HG03520 (cell line): ENCODE measurements at regions not wholly inside any gene's neighbourhood (a gene's known extent, or its start where the extent isn't known, plus 50 kb on each side); places are given as distances from the start of the nearest gene placed in this dataset.

Experiments
- ATAC-seq: cut with Tn5 transposase; IDR thresholded peaks from one replicate; pipeline ENCODE4 v1.9.1; 2021; ENCODE audit warnings: mild to moderate bottlenecking, moderate library complexity; ENCODE audit not compliant: unreplicated experiment

GRCh38 chr4:185862340-185862739 lies 50.3 kb upstream of the SORBS2 start:
- no peak for ATAC-seq

DNA sequence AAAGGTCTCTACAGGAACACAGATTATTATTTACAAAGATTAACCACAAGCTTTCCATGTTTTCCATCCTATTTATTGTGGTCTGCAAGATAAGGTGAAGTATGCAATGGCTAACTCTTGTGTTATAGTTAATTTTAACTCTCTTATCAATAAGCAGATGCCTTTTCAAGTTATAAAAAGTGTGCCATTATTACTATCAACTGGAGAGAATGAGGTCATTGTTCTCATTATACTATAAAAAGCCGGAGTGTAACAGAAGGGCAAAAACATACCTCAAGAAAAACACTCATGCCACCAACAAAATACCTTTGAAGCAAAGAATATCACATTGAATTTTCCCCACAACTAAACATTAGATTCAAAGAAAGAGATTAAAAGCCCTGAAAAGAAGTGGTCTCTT lies 52.0 kb upstream of the SORBS2 start:
- ATAC-seq = no peak

DNA sequence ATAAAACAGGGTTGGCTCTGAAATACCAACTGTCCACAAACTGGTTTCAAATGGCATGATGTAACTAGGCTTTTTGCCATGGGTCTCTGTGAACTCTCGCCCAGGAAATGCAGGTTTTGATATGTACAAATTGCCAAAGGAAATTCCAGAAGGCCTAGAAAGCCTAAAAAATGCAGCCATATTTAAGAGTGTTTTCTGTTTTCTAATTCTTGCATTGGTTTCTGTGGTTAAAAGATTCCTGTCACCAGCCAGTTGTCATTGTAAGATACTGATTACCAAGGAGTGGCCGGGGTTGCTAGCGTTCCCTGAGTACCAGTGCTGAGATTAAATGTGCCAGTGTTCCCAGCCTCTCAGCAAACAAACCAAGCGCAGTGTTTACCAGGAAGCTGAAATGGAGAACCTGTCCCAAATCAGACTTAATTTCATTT lies 53.9 kb upstream of the SORBS2 start:
- ATAC-seq = no peak

- no peak for ATAC-seq
Measured at GRCh38 chr4:185867770-185868169, 55.8 kb upstream of the SORBS2 start.

GRCh38 chr4:185868983-185869382 lies 57.0 kb upstream of the SORBS2 start:
- no peak for ATAC-seq

- no peak for ATAC-seq
Measured at GRCh38 chr4:185869427-185869826, 57.4 kb upstream of the SORBS2 start.

- no peak for ATAC-seq
Measured at GRCh38 chr4:185870366-185870765, 58.4 kb upstream of the SORBS2 start.

GRCh38 chr4:185872747-185873380 lies 60.9 kb upstream of the SORBS2 start:
- ATAC-seq = no peak

DNA sequence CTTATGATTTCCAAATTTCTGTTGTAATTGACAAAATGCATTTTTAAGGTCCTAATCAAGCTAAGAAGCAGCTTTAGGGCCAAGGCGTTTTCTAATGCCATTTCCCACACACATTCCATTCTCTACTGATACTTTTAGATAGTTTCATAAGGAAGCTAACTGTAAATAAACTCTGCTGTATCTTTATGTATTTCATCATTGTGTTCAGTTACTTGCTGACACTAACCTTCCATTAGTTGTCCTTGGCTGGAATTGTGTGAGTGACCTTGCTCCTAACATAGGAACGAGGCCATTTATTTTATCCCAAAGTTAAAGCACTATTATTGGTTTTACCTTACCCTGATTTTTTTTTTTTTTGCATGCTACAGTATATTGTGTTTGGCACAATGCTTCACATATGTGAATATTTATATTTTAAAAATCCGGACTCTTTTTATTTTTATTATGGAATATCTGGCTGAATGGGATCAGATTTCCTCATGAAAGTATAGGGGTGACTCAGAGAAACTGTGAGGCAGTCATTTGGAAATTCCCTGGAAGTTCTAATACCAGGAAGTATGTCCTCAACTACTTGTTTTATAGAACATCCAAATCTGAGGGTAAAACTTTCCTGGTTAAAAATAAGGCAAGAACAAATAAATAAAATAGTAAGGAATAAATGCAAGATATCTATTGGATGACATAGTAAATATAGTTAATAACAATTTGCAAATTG lies 62.7 kb upstream of the SORBS2 start:
- ATAC-seq = no peak

- no peak for ATAC-seq
Measured at GRCh38 chr4:185875316-185875907, 63.4 kb upstream of the SORBS2 start.

GRCh38 chr4:185878633-185879032 lies 66.6 kb upstream of the SORBS2 start:
- ATAC-seq = no peak

DNA sequence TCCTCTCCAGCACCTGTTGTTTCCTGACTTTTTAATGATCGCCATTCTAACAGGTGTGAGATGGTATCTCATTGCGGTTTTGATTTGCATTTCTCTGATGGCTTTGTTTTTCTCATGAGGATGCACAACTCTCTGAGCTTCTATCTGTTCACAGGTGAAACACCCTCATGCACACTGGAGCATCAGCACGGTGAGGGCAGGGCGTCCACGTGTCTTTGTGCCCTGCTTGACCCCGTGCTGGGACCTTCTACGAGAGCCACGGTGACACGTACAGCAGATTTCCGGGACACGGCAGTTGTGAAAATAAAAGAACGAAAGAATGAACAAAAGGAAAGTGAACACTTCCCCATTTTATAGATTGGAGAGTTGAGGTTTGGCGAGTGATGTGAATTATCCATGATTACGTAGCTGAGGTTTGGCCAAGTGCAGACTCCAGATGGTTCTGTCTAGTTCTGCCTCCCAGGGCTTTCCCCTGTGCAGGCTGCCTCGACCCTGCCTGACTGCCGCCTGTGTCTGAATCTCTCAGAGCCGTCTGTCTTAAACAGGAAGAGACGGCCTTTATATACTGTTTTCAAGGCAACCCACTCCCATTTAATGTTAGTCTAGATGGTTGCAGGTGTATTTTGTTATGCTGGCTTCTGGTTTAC lies 67.8 kb upstream of the SORBS2 start:
- no peak for ATAC-seq

DNA sequence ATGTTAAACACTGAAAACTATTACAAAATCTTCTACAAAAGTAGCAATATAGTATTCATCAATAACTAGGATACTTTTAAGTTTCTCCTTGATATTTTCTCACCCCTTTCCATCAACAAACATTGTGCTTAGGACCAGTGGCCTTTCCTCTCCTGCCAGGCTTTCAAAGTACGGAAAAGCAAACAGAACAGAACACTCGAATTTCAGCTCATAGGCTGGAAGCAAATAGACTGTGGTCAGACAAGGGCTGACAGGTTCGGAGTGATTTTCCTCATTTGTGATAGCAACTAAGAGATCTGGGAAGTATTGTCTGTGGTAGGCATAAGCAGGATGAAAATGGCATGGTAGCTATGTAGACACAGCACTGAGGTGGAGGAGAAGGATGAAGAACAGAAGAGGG lies 68.6 kb upstream of the SORBS2 start:
- no peak for ATAC-seq

- no peak for ATAC-seq
Measured at GRCh38 chr4:185881430-185881829, 69.4 kb upstream of the SORBS2 start.

DNA sequence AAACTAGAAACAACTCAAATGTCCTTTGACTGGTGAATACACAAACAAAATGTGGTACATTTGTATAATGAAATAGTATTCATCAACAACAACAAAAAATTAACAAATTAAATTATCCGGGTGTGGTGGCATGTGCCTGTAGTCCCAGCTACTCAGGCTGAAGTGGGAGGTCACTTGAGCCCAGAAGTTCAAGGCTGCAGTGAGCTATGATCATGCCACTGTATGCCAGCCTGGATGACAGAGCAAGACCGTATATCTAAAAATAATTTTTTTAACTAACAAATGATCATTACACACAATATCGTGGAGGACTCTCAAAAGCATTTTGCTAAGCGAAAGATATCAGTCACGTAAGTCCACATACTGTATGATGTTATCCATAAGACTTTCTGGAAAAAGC lies 71.6 kb upstream of the SORBS2 start:
- no peak for ATAC-seq

GRCh38 chr4:185885075-185885474 lies 73.1 kb upstream of the SORBS2 start:
- ATAC-seq = no peak

DNA sequence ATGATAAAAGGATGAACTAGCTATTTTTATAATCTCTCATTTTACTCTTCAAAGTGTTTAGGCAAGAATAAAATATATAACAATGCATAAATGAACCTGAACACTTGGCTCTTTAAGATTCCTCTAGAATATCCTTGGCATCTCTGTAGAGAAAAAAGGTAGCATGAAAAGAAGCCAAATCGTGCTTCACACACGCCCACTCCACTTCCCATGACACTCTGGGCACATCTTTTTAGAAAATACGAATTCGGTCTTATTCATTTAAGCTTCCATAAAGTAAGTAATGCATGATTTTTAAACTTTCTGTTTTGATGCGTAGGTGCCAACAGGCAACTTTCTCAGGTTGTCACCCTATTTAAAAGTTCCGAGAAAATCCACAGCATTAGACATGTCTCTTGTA lies 73.6 kb upstream of the SORBS2 start:
- no peak for ATAC-seq

DNA sequence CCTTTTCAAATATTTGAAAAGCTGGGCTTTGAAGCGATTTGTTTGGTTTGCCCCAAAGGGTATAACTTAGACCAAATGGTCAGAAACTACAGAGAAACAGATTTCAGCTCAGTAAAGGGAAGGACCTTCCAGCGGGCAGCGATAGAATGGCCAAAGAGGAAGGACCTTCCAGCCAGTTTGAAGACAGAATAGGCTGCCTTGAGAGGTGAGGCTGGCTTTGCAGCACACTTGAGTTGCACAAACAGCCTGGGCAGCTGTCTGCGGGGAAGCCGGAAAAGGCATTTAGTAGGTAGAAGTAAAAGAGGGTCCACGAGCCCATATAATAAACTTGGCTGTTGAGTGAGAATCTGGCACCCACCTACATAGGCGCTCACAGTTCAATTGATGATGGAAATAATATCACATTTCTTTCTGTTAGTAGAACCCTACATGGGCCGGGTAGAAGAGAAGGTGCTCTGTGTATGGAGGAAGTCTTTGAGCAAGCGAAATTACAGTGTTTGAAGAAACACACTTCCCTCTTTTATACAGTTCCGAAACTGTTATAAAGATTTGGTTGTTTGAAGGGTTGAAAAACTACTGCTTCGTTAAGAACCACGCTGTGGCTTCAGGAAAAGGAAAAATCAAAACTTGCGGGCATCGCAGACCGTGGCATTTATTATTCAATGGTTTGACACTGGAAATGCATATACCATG lies 75.0 kb upstream of the SORBS2 start:
- ATAC-seq = no peak

GRCh38 chr4:185888676-185889075 lies 76.7 kb upstream of the SORBS2 start:
- no peak for ATAC-seq

DNA sequence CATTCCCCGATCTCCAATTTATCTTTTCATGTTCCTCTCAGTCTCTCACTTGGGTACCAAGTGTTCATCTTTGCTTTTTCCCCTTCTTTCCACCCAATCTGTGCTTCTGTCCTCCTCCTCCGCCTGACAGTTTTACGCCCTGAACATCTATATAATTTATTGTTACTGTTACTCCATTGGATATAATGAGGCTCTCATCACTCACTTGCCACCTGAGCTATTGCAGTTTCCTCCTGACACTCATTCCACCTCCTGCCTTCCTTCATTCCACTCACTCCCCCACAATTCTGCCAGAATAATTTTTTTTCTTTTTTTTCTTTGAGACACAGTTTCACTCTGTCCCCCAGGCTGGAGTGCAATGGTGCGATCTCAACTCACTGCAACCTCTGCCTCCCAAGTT lies 77.6 kb upstream of the SORBS2 start:
- ATAC-seq = no peak

DNA sequence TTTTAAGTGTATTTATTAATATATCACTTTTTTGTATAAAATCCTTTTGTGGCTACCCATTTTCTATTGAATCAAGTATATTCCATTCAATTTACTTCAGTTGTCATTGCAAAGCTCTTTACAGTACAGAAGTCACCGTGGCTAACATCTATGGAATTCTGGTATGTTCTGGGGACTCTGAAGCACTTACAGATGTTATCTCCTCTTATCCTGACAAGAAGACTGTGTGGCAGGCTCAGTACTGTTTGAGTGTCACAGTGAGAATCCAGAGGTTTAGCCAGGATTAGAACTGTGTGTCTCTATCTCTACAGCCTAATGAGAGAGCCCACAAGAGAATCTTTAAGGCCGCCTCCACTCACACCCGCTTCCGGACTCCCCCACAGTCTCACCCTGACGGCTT lies 78.2 kb upstream of the SORBS2 start:
- ATAC-seq = no peak
